HPDE6-E6E7 (cell line): ENCODE measurements at regions not wholly inside any gene's neighbourhood (a gene's known extent, or its start where the extent isn't known, plus 50 kb on each side); places are given as distances from the start of the nearest gene placed in this dataset.
"Not testable (repeated sequence)": the region's sequence is repeated elsewhere in the genome, so short reads cannot be mapped to it uniquely, and the experiment has no call there.

Source experiments
- DNase-seq: peaks from one replicate; pipeline ENCODE4 v3.0.0; 2011; ENCODE audit warnings: missing footprints; ENCODE audit errors: extremely low spot score

GRCh38 chr12:70008944-70009343, 183.9 kb downstream of the MYRFL start:
- DNase-seq: no peak

GRCh38 chr12:70011353-70011752, 186.3 kb downstream of the MYRFL start:
- DNase-seq: no peak

- not testable (repeated sequence) for DNase-seq
These were observed 188.0 kb downstream of the MYRFL start for GRCh38 chr12:70013016-70013415.

- DNase-seq: no peak
These were observed 203.5 kb downstream of the MYRFL start for GRCh38 chr12:70028515-70028914.

- no peak for DNase-seq
These were observed 203.9 kb downstream of the MYRFL start for GRCh38 chr12:70028918-70029317.

- no peak for DNase-seq
These were observed 206.0 kb downstream of the MYRFL start for GRCh38 chr12:70031046-70031445.

GRCh38 chr12:70032076-70032475, 207.0 kb downstream of the MYRFL start:
- DNase-seq: no peak

GRCh38 chr12:70033310-70033709, 208.3 kb downstream of the MYRFL start:
- no peak for DNase-seq

GRCh38 chr12:70040141-70040540, 203.1 kb upstream of the CNOT2 start:
- no peak for DNase-seq

GRCh38 chr12:70042675-70043074, 200.6 kb upstream of the CNOT2 start:
- DNase-seq: no peak

GRCh38 chr12:70043490-70044138, 199.6 kb upstream of the CNOT2 start:
- no peak for DNase-seq

GRCh38 chr12:70044167-70044566, 199.1 kb upstream of the CNOT2 start:
- no peak for DNase-seq

GRCh38 chr12:70045036-70045435, 198.2 kb upstream of the CNOT2 start:
- no peak for DNase-seq

- no peak for DNase-seq
These were observed 197.7 kb upstream of the CNOT2 start for GRCh38 chr12:70045514-70045913.

GRCh38 chr12:70048521-70049250, 194.5 kb upstream of the CNOT2 start:
- DNase-seq: no peak

- peak; percentile 61 for DNase-seq
These were observed 193.5 kb upstream of the CNOT2 start for GRCh38 chr12:70049596-70050360.

- DNase-seq: no peak
These were observed 190.8 kb upstream of the CNOT2 start for GRCh38 chr12:70052476-70052875.

GRCh38 chr12:70052931-70053497, 190.2 kb upstream of the CNOT2 start:
- DNase-seq: peak; percentile 79

GRCh38 chr12:70059373-70059772, 183.9 kb upstream of the CNOT2 start:
- DNase-seq: no peak

GRCh38 chr12:70060634-70061033, 182.6 kb upstream of the CNOT2 start:
- no peak for DNase-seq

GRCh38 chr12:70068743-70069142, 174.5 kb upstream of the CNOT2 start:
- DNase-seq: no peak
